ENCODE measurements at regions not wholly inside any gene's neighbourhood (a gene's known extent, or its start where the extent isn't known, plus 50 kb on each side); places are given as distances from the start of the nearest gene placed in this dataset.

DNA sequence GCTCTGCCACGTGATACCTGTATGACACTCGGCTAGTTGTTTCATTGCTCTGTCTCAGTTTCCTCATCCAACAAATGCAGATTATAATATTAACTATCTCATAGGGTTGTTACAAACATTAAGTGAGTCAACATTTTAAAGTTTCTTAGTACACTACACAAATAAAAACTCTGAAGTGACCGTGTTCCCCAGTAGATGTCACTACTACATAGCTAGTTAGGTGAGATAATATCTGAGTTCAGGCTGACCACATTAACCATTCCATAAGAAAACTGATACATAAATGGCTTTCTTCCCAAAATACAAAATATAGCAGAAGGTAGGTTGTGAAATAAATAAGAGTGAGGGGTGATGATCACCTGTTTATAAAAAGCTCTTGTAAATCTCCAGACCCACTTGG, 214.1 kb downstream of the NUF2 start:
- TF ChIP-seq EZH2phosphoT487 (IDR thresholded peaks at IDR 0.05; ENCODE audit: insufficient read depth, low read depth) (no peak), EZH2 (IDR thresholded peaks at IDR 0.05; ENCODE audit: insufficient read depth, poor library complexity, severe bottlenecking) (no peak)
